Cardiac septum (tissue), 1 donor: ENCODE measurements at regions not wholly inside any gene's neighbourhood (a gene's known extent, or its start where the extent isn't known, plus 50 kb on each side); places are given as distances from the start of the nearest gene placed in this dataset.
"Not testable (repeated sequence)": the region's sequence is repeated elsewhere in the genome, so short reads cannot be mapped to it uniquely, and the experiment has no call there.

Experiments
- DNase-seq: peaks from one replicate; pipeline ENCODE4 v3.0.0-alpha.2; 2020; ENCODE audit warnings: low spot score
- intact Hi-C: fragments of 100-400 bp; cut with DNase I; formaldehyde crosslinking; loops from one replicate; pipeline ENCODE4 v1.14.0; 2022
- donor health status: DM: no; HTN: no; CAD: no.

- intact Hi-C loops = loop anchor here (5.0 kb wide), 1 partner anchor 35 kb away; no protein-coding TSS in a partner anchor
- DNase-seq = no peak
Observed at GRCh38 chr12:46487567-46488131, 115.1 kb upstream of the SLC38A2 start.

GRCh38 chr12:46486588-46486987 is 114.0 kb upstream of the SLC38A2 start:
- DNase-seq = no peak
- intact Hi-C loops = loop anchor here (5.0 kb wide), 1 partner anchor 36 kb away; no protein-coding TSS in a partner anchor

GRCh38 chr12:46485853-46486252 is 113.3 kb upstream of the SLC38A2 start:
- no peak for DNase-seq
- intact Hi-C loops = loop anchor here (5.0 kb wide), 1 partner anchor 36 kb away; no protein-coding TSS in a partner anchor

GRCh38 chr12:46484396-46485061 is 112.0 kb upstream of the SLC38A2 start:
- intact Hi-C loops = loop anchor here (5.0 kb wide), 1 partner anchor 38 kb away; no protein-coding TSS in a partner anchor
- no peak for DNase-seq

GRCh38 chr12:46483572-46484395 is 111.2 kb upstream of the SLC38A2 start:
- no peak for DNase-seq
- intact Hi-C loops = no loop called here

GRCh38 chr12:46480724-46481123 is 108.2 kb upstream of the SLC38A2 start:
- no peak for DNase-seq
- intact Hi-C loops = no loop called here

GRCh38 chr12:46480316-46480715 is 107.7 kb upstream of the SLC38A2 start:
- no peak for DNase-seq
- intact Hi-C loops = no loop called here

- intact Hi-C loops = no loop called here
- no peak for DNase-seq
Observed at GRCh38 chr12:46478123-46478522, 105.5 kb upstream of the SLC38A2 start.

- no peak for DNase-seq
- intact Hi-C loops = no loop called here
Observed at GRCh38 chr12:46477541-46477940, 105.0 kb upstream of the SLC38A2 start.

- no peak for DNase-seq
- intact Hi-C loops = no loop called here
Observed at GRCh38 chr12:46475972-46476645, 103.5 kb upstream of the SLC38A2 start.

GRCh38 chr12:46474385-46474784 is 101.8 kb upstream of the SLC38A2 start:
- intact Hi-C loops = loop anchor here (5.0 kb wide), 2 partner anchors 48 to 92 kb away; no protein-coding TSS in a partner anchor
- DNase-seq = not testable (repeated sequence)

GRCh38 chr12:46473634-46474329 is 101.2 kb upstream of the SLC38A2 start:
- intact Hi-C loops = loop anchor here (2.0 to 5.0 kb wide), 3 partner anchors 43 to 91 kb away; no protein-coding TSS in a partner anchor
- DNase-seq = peak; percentile 83

GRCh38 chr12:46472893-46473633 is 100.5 kb upstream of the SLC38A2 start:
- no peak for DNase-seq
- intact Hi-C loops = loop anchor here (2.0 to 5.0 kb wide), 3 partner anchors 42 to 91 kb away; no protein-coding TSS in a partner anchor

- intact Hi-C loops = loop anchor here (2.0 to 5.0 kb wide), 3 partner anchors 41 to 90 kb away; no protein-coding TSS in a partner anchor
- DNase-seq = no peak
Observed at GRCh38 chr12:46472144-46472705, 99.7 kb upstream of the SLC38A2 start.

- intact Hi-C loops = loop anchor here (5.0 kb wide), 2 partner anchors 51 to 89 kb away; no protein-coding TSS in a partner anchor
- DNase-seq = no peak
Observed at GRCh38 chr12:46471404-46471803, 98.8 kb upstream of the SLC38A2 start.

- intact Hi-C loops = loop anchor here (5.0 kb wide), 2 partner anchors 51 to 89 kb away; no protein-coding TSS in a partner anchor
- DNase-seq = no peak
Observed at GRCh38 chr12:46470975-46471374, 98.4 kb upstream of the SLC38A2 start.

- DNase-seq = no peak
- intact Hi-C loops = loop anchor here (5.0 kb wide), 2 partner anchors 52 to 88 kb away; no protein-coding TSS in a partner anchor
Observed at GRCh38 chr12:46470036-46470627, 97.6 kb upstream of the SLC38A2 start.
